ENCODE measurements at regions not wholly inside any gene's neighbourhood (a gene's known extent, or its start where the extent isn't known, plus 50 kb on each side); places are given as distances from the start of the nearest gene placed in this dataset.
A peak's percentile ranks its signal among the peaks of the same experiment; 100 is the strongest.

DNA sequence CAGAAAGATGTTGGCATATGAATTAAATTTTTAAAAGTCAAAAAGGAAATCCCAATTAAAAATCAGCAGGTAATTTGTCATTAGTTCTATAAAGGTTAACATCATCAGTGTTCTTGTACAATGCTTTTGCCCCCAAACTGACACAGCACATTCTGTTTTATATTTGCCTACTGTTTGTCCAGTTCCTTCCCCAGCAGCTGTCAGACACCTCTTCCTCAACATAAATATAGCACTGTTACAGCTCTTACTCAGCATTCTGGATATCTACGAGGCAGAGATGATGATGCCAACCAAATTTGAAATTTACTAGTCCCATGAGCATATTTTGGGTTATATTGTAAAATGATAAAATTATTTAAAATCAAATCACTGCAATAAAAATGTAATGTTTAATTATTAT, 124.6 kb downstream of the SINHCAF start:
- H3K36me3 ChIP-seq (ENCODE audit: control insufficient read depth, insufficient read depth, low read length) = no peaks in the 10 kb centered on the region
- H3K4me3 ChIP-seq (ENCODE audit: low read depth, low read length) = no peak overlapping the region
- FAIRE-seq = no peak
- no peaks in the 10 kb centered on the region for H3K27me3 ChIP-seq (ENCODE audit: control insufficient read depth, insufficient read depth, low read length)
- TF ChIP-seq, protein P1, sequence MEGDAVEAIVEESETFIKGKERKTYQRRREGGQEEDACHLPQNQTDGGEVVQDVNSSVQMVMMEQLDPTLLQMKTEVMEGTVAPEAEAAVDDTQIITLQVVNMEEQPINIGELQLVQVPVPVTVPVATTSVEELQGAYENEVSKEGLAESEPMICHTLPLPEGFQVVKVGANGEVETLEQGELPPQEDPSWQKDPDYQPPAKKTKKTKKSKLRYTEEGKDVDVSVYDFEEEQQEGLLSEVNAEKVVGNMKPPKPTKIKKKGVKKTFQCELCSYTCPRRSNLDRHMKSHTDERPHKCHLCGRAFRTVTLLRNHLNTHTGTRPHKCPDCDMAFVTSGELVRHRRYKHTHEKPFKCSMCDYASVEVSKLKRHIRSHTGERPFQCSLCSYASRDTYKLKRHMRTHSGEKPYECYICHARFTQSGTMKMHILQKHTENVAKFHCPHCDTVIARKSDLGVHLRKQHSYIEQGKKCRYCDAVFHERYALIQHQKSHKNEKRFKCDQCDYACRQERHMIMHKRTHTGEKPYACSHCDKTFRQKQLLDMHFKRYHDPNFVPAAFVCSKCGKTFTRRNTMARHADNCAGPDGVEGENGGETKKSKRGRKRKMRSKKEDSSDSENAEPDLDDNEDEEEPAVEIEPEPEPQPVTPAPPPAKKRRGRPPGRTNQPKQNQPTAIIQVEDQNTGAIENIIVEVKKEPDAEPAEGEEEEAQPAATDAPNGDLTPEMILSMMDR (IDR thresholded peaks at IDR 0.05; ENCODE audit: insufficient read depth, low read length, severe bottlenecking) = no peak
- no peak for DNase-seq (ENCODE audit: low read depth)

DNA sequence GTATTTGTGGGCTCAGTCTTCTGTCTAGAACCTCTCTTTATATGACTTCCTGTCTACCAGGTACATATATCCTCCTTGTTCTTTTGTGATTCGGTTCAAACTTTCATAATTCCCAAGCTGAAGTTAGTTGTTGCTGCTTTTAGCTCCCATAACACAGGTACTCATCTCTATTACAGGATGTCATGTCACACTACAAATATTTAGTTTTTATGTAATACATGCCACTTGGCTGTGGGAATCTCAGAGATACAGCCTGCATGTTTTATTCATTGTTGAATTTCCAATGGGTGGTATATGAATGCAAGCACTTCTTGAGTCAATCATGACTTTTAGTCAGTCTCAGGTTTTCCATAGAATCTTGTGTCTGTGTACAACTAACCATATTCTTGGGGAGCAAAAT, 122.7 kb downstream of the SINHCAF start:
- FAIRE-seq = no peak
- TF ChIP-seq, protein P1 (IDR thresholded peaks at IDR 0.05; ENCODE audit: insufficient read depth, low read length, severe bottlenecking) = no peak
- DNase-seq (ENCODE audit: low read depth) = peak; percentile 84

DNA sequence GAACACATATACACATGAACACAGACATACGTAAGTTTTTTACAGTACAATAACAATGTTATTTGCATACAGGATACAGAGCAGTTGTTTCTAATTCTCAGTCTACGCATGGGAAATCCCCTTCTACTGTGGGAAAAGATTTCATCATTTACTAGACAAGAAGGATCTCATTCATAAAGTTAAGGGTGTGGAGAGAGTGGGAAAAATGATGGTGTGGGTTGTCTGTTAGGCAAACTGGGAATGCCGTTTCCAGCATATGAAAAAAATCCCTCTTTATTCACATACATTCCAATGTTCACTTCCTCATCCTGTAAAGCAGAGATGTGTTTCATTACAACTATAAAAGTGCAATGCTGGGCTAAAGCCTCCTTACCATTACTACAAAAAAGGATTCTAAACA, 120.9 kb downstream of the SINHCAF start:
- Histone ChIP-seq H3K27me3 (ENCODE audit: control insufficient read depth, insufficient read depth, low read length) (no peaks in the 10 kb centered on the region), H3K36me3 (ENCODE audit: control insufficient read depth, insufficient read depth, low read length) (no peaks in the 10 kb centered on the region), H3K4me3 (ENCODE audit: low read depth, low read length) (no peak overlapping the region)
- FAIRE-seq (no peak), DNase-seq (ENCODE audit: low read depth) (peak; percentile 97)
- TF ChIP-seq, protein P1 (IDR thresholded peaks at IDR 0.05; ENCODE audit: insufficient read depth, low read length, severe bottlenecking) = no peak

More for the DNA sequence above, 122.7 kb downstream of the SINHCAF start:
- H3K36me3 ChIP-seq (ENCODE audit: control insufficient read depth, insufficient read depth, low read length) = no peaks in the 10 kb centered on the region
- no peaks in the 10 kb centered on the region for H3K27me3 ChIP-seq (ENCODE audit: control insufficient read depth, insufficient read depth, low read length)
- H3K4me3 ChIP-seq (ENCODE audit: low read depth, low read length) = no peak overlapping the region

DNA sequence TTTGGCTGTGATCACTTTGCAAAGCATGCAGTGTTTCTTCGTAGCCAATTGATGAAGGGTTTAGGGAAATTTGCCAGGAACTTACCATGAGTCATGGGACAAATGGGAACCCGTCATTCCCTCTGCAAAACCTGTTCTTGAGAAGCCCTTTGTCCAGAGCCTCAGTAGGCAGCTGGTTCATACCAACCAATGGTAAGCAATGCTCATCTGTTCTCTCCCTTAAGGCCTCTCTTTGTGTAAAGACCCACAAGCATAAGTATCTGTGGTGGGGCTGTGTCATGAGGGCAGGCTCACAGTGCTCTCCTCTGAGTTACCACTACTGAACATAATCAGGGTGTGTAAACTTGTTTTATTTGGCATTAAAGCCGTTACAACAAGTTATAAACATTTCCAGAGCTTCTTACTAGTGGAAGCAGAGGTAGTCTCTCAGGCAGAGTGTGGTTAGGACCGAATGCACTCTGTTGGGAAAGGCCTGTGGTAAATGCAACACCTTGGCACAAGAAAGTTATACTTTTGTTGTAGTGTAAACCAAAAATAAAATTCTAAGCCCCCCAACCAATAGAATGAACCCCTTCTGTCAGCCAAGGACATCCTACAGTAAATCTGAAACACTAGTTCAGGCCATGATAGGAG, 119.8 kb downstream of the SINHCAF start:
- Histone ChIP-seq H3K27me3 (ENCODE audit: control insufficient read depth, insufficient read depth, low read length) (no peaks in the 10 kb centered on the region), H3K36me3 (ENCODE audit: control insufficient read depth, insufficient read depth, low read length) (no peaks in the 10 kb centered on the region), H3K4me3 (ENCODE audit: low read depth, low read length) (no peak overlapping the region)
- peak; percentile 98 for FAIRE-seq
- peak; percentile 100 for DNase-seq (ENCODE audit: low read depth)
- TF ChIP-seq, protein P1 (IDR thresholded peaks at IDR 0.05; ENCODE audit: insufficient read depth, low read length, severe bottlenecking) = no peak

DNA sequence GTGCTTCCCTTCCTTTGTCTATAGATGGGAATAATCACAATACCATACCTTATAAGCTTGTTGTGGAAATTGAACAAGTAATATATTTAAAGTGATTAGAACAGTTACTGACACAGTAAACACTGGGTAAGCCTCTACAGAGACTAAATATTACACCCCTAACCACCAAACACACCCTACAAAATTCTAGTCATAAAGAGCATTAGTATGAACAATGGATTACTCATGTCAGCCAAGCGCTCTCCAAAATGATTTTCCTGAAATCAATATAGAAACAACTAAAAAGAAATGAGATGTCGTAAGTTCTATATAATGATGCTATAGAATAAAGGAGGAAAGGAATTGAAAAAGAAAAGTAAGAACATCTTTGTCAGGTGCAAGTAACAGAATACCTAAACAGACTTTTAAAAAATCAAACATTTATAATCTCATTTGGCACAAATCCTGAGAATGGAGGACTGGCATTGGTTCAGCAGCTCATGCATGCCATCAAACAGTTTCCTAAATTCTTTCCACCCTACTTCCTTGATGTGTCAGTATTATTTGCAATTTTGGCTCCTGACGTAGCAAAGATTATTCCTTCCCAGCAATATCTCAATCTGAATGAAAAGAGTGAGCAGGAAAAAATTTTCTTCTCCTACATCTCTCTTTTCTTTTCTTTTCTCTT, 118.0 kb downstream of the SINHCAF start:
- Histone ChIP-seq H3K27me3 (ENCODE audit: control insufficient read depth, insufficient read depth, low read length) (no peaks in the 10 kb centered on the region), H3K36me3 (ENCODE audit: control insufficient read depth, insufficient read depth, low read length) (no peaks in the 10 kb centered on the region), H3K4me3 (ENCODE audit: low read depth, low read length) (no peak overlapping the region)
- TF ChIP-seq, protein P1 (IDR thresholded peaks at IDR 0.05; ENCODE audit: insufficient read depth, low read length, severe bottlenecking) = no peak
- no peak for FAIRE-seq
- DNase-seq (ENCODE audit: low read depth) = peak; percentile 80

Data from bronchial epithelial cell (primary cell).